AG04450 (cell line): ENCODE measurements at regions not wholly inside any gene's neighbourhood (a gene's known extent, or its start where the extent isn't known, plus 50 kb on each side); places are given as distances from the start of the nearest gene placed in this dataset.

Experiments used
- CTCF ChIA-PET: fragments of 300-600, 350-600 bp; formaldehyde crosslinking; extraction: SDS; loops from one replicate; lab custom pipeline; 2022; ENCODE audit warnings: antibody characterized with exemption, inconsistent platforms; lab: Charles Lee
- POLR2A ChIA-PET: fragments of 350-600 bp; formaldehyde crosslinking; extraction: SDS; loops from one replicate; lab custom pipeline; 2021; ENCODE audit warnings: antibody characterized with exemption, inconsistent platforms; lab: Yijun Ruan, JAX
- DNase-seq: peaks from one replicate; pipeline ENCODE4 v3.0.0-alpha.2; 2011; ENCODE audit warnings: low read depth, low spot score
- H3K27ac ChIP-seq: one replicate; pipeline ENCODE4 v1.5.1; 2012; ENCODE audit warnings: low read depth, low read length, control low read depth
- H3K27me3 ChIP-seq: one replicate; pipeline ENCODE4 v1.6.0; 2012; ENCODE audit warnings: low read length; ENCODE audit not compliant: control insufficient read depth, insufficient read depth
- H3K4me3 ChIP-seq: 2 replicates; pipeline ENCODE4 v1.5.1; 2011; ENCODE audit warnings: mild to moderate bottlenecking, low read depth, low read length, control low read depth
- H3K9me3 ChIP-seq: 2 replicates; pipeline ENCODE4 v1.5.1; 2012; ENCODE audit warnings: low read length; ENCODE audit not compliant: control insufficient read depth, insufficient read depth
- CTCF ChIP-seq: IDR thresholded peaks from 2 replicates; pipeline ENCODE4 v1.5.1; 2011; ENCODE audit warnings: low read depth, low read length, control low read depth, inconsistent platforms

- no peaks in the 10 kb centered on the region for H3K27me3 ChIP-seq
- TF ChIP-seq CTCF = no peak
- no peak overlapping the region for H3K4me3 ChIP-seq
- H3K27ac ChIP-seq = no peak overlapping the region
- CTCF ChIA-PET = no interaction called here
- POLR2A ChIA-PET = no interaction called here
- H3K9me3 ChIP-seq = no peaks in the 10 kb centered on the region
- no peak for DNase-seq
Measured at GRCh38 chr3:168364967-168365366, 269.2 kb upstream of the GOLIM4 start.

GRCh38 chr3:168362661-168363247 is 267.0 kb upstream of the GOLIM4 start:
- Histone ChIP-seq H3K27me3 (no peaks in the 10 kb centered on the region), H3K9me3 (no peaks in the 10 kb centered on the region), H3K4me3 (no peak overlapping the region), H3K27ac (no peak overlapping the region)
- ChIA-PET CTCF (no interaction called here), POLR2A (no interaction called here)
- no peak for TF ChIP-seq CTCF
- DNase-seq = no peak

GRCh38 chr3:168362156-168362555 is 266.4 kb upstream of the GOLIM4 start:
- H3K27ac ChIP-seq = no peak overlapping the region
- no peak for TF ChIP-seq CTCF
- no peak for DNase-seq
- ChIA-PET CTCF (no interaction called here), POLR2A (no interaction called here)
- no peaks in the 10 kb centered on the region for H3K9me3 ChIP-seq
- H3K4me3 ChIP-seq = no peak overlapping the region
- no peaks in the 10 kb centered on the region for H3K27me3 ChIP-seq

- ChIA-PET CTCF (no interaction called here), POLR2A (no interaction called here)
- DNase-seq = no peak
- no peaks in the 10 kb centered on the region for H3K27me3 ChIP-seq
- H3K4me3 ChIP-seq = no peak overlapping the region
- TF ChIP-seq CTCF = no peak
- no peaks in the 10 kb centered on the region for H3K9me3 ChIP-seq
- no peak overlapping the region for H3K27ac ChIP-seq
Measured at GRCh38 chr3:168360993-168361392, 265.3 kb upstream of the GOLIM4 start.

GRCh38 chr3:168342946-168343850 is 247.5 kb upstream of the GOLIM4 start:
- Histone ChIP-seq H3K27ac (no peak overlapping the region), H3K27me3 (no peaks in the 10 kb centered on the region), H3K4me3 (no peak overlapping the region), H3K9me3 (no peaks in the 10 kb centered on the region)
- TF ChIP-seq CTCF = no peak
- no peak for DNase-seq
- CTCF ChIA-PET = interaction anchor here (0.5 to 0.7 kb wide), 2 partner anchors 126 to 486 kb away, joined by 4 read pairs; no protein-coding TSS in a partner anchor
- POLR2A ChIA-PET = no interaction called here
